CD4-positive, CD25-positive, alpha-beta regulatory T cell (primary cell): ENCODE measurements at regions not wholly inside any gene's neighbourhood (a gene's known extent, or its start where the extent isn't known, plus 50 kb on each side); places are given as distances from the start of the nearest gene placed in this dataset.

Experiments
- ATAC-seq, 2 donors: fragments of 150-1000 bp; cut with Tn5 transposase; one replicate each; pipeline ENCODE4 v1.10.0; 2021; ENCODE audit warnings: low read depth in 2 of 2, moderate number of reproducible peaks in 2 of 2, moderate library complexity in 1 of 2
- DNase-seq, 3 donors: peaks; one replicate each; pipeline versions ENCODE4 v3.0.0 to v3.0.0-alpha.2; 2012 to 2022; ENCODE audit warnings: mixed read lengths in 1 of 3
- H3K27ac ChIP-seq: one replicate; pipeline ENCODE4 v1.7.0; 2013; ENCODE audit warnings: mild to moderate bottlenecking, low read length; ENCODE audit not compliant: insufficient read depth, poor library complexity, severe bottlenecking
- H3K27me3 ChIP-seq: one replicate; pipeline ENCODE4 v1.7.0; 2013; ENCODE audit warnings: low read length; ENCODE audit not compliant: control insufficient read depth, insufficient read depth
- H3K36me3 ChIP-seq: one replicate; pipeline ENCODE4 v1.7.0; 2013; ENCODE audit warnings: mild to moderate bottlenecking, low read length, moderate library complexity; ENCODE audit not compliant: control insufficient read depth, insufficient read depth
- H3K4me1 ChIP-seq: 2 replicates; pipeline ENCODE4 v1.7.0; 2013; ENCODE audit warnings: mild to moderate bottlenecking, low read length; ENCODE audit not compliant: insufficient read depth, control insufficient read depth, poor library complexity, severe bottlenecking
- H3K4me3 ChIP-seq: one replicate; pipeline ENCODE4 v1.7.0; 2013; ENCODE audit warnings: low read depth, mild to moderate bottlenecking, low read length, moderate library complexity
- H3K9me3 ChIP-seq, 2 experiments: 1 replicate in 1 of 2; 2 replicates in 1 of 2; pipeline ENCODE4 v1.7.0; 2013; ENCODE audit warnings: low read length in 2 of 2, mild to moderate bottlenecking in 1 of 2, moderate library complexity in 1 of 2; ENCODE audit not compliant: control insufficient read depth in 2 of 2
- H3K27ac Mint-ChIP-seq, 3 donors: one replicate each; pipeline ENCODE4 v1.8.0; 2020 to 2022; ENCODE audit warnings: mild to moderate bottlenecking in 3 of 3, mixed read lengths in 3 of 3, moderate library complexity in 2 of 3
- H3K27me3 Mint-ChIP-seq: one replicate; pipeline ENCODE4 v1.8.0; 2022; ENCODE audit warnings: mild to moderate bottlenecking, mixed read lengths
- H3K36me3 Mint-ChIP-seq: one replicate; pipeline ENCODE4 v1.8.0; 2020; ENCODE audit warnings: mixed read lengths
- H3K4me1 Mint-ChIP-seq, 4 donors: one replicate each; pipeline ENCODE4 v1.8.0; 2020 to 2022; ENCODE audit warnings: mixed read lengths in 4 of 4, mild to moderate bottlenecking in 1 of 4
- H3K4me3 Mint-ChIP-seq, 4 donors: one replicate each; pipeline ENCODE4 v1.8.0; 2020 to 2022; ENCODE audit warnings: mild to moderate bottlenecking in 4 of 4, mixed read lengths in 4 of 4, moderate library complexity in 3 of 4
- H3K9me3 Mint-ChIP-seq, 7 donors: one replicate each; pipeline ENCODE4 v1.8.0; 2020 to 2022; ENCODE audit warnings: mixed read lengths in 7 of 7, mild to moderate bottlenecking in 3 of 7, moderate library complexity in 2 of 7

DNA sequence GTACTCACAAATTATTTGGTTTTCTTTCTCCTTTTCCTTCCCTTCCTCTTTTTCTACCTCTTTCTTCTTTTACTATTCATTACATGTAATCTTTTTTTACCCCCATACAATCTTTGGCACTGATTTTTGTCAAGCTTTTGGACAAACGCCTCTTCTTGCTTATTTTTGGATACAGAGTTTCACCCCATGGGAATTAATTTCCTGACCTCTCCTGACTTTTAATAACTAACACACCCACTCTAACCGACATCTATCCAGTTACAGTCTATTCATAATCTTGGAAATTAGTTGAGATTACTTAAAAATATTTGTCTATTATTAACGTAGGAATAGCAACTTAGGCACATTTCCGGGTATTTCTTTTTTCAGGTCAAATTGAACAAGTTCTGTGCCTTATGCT, 101.2 kb downstream of the HDGFL1 start:
- Histone ChIP-seq H3K27me3 (no peaks in the 10 kb centered on the region), H3K27ac (no peak overlapping the region), H3K36me3 (no peaks in the 10 kb centered on the region), H3K9me3 (no peaks in the 10 kb centered on the region), H3K4me1 (no peaks in the 10 kb centered on the region), H3K4me3 (no peak overlapping the region)
- no peak overlapping the region for H3K4me3 Mint-ChIP-seq
- no peak overlapping the region for H3K27ac Mint-ChIP-seq
- no peaks in the 10 kb centered on the region for H3K4me1 Mint-ChIP-seq
- no peak for ATAC-seq
- no peak for DNase-seq
- H3K27me3 Mint-ChIP-seq = no peaks in the 10 kb centered on the region
- no peaks in the 10 kb centered on the region for H3K36me3 Mint-ChIP-seq
- peaks cover 1 to 11% (median 2%) of the 10 kb centered on the region in 7 donors for H3K9me3 Mint-ChIP-seq

- H3K4me1 ChIP-seq = no peaks in the 10 kb centered on the region
- Mint-ChIP-seq H3K4me1 (no peaks in the 10 kb centered on the region), H3K9me3 (peaks cover 1 to 6% (median 4%) of the 10 kb centered on the region in 7 donors), H3K27me3 (no peaks in the 10 kb centered on the region), H3K4me3 (no peak overlapping the region), H3K27ac (no peak overlapping the region), H3K36me3 (no peaks in the 10 kb centered on the region)
- ATAC-seq = no peak
- H3K36me3 ChIP-seq = no peaks in the 10 kb centered on the region
- H3K4me3 ChIP-seq = no peak overlapping the region
- no peak for DNase-seq
- no peaks in the 10 kb centered on the region for H3K27me3 ChIP-seq
- H3K9me3 ChIP-seq = no peaks in the 10 kb centered on the region
- H3K27ac ChIP-seq = no peak overlapping the region
Observed at GRCh38 chr6:22673474-22673873, 104.1 kb downstream of the HDGFL1 start.

DNA sequence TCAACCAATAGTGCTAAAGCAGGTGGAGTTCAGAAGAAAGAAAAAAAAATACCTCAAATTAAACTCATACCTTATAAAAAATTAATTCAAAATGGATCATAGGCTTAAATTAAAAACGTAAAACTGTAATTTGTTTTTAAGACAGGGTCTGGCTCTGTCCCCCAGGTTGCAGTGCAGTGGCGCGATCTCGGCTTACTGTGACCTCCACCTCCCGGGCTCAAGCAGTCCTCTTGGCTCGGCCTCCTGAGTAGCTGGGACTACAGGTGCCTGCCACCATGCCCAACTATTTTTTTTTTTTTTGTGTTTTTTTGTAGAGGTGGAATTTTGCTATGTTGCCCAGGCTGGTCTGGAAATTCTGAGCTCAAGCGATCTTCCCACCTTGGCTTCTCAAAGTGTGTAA, 111.6 kb downstream of the HDGFL1 start:
- Mint-ChIP-seq H3K36me3 (no peaks in the 10 kb centered on the region), H3K4me3 (no peak overlapping the region), H3K27me3 (no peaks in the 10 kb centered on the region), H3K27ac (no peak overlapping the region), H3K4me1 (no peaks in the 10 kb centered on the region), H3K9me3 (peaks cover 0 to 7% (median 2%) of the 10 kb centered on the region in 7 donors)
- H3K36me3 ChIP-seq = no peaks in the 10 kb centered on the region
- DNase-seq (no peak), ATAC-seq (no peak)
- H3K27ac ChIP-seq = no peak overlapping the region
- H3K27me3 ChIP-seq = no peaks in the 10 kb centered on the region
- H3K4me3 ChIP-seq = no peak overlapping the region
- no peaks in the 10 kb centered on the region for H3K9me3 ChIP-seq
- no peaks in the 10 kb centered on the region for H3K4me1 ChIP-seq

- no peak for ATAC-seq
Observed at GRCh38 chr6:22681761-22682160, 112.4 kb downstream of the HDGFL1 start.

DNA sequence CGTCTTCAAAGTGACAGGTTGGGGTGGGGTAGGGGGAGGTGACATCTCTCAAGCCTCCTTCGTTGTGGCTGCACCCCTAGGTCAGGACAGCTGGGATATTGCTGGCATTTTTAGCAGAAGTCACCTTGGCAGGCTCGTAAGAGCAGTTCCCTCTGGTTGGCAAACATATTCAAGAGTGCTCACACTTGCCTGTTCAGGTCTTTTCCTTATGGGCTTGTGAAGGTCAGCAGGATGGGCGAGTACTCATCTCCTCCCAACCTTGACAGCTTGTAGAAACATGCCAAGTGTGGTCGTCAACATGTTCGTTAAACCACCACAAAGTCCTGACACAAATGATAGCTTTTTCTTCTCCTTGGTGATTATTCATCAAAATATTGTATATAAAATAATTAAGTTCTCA, 113.6 kb downstream of the HDGFL1 start:
- DNase-seq (no peak), ATAC-seq (no peak)
- H3K27ac Mint-ChIP-seq = no peak overlapping the region
- no peaks in the 10 kb centered on the region for H3K27me3 Mint-ChIP-seq
- H3K36me3 ChIP-seq = no peaks in the 10 kb centered on the region
- no peaks in the 10 kb centered on the region for H3K27me3 ChIP-seq
- H3K36me3 Mint-ChIP-seq = no peaks in the 10 kb centered on the region
- peaks cover 0 to 7% (median 2%) of the 10 kb centered on the region in 7 donors for H3K9me3 Mint-ChIP-seq
- H3K4me1 Mint-ChIP-seq = no peaks in the 10 kb centered on the region
- H3K4me3 Mint-ChIP-seq = no peak overlapping the region
- no peaks in the 10 kb centered on the region for H3K9me3 ChIP-seq
- no peak overlapping the region for H3K4me3 ChIP-seq
- H3K27ac ChIP-seq = no peak overlapping the region
- no peaks in the 10 kb centered on the region for H3K4me1 ChIP-seq

More at GRCh38 chr6:22681761-22682160, 112.4 kb downstream of the HDGFL1 start:
- H3K27me3 Mint-ChIP-seq = no peaks in the 10 kb centered on the region
- H3K4me1 Mint-ChIP-seq = no peaks in the 10 kb centered on the region
- Histone ChIP-seq H3K27me3 (no peaks in the 10 kb centered on the region), H3K4me1 (no peaks in the 10 kb centered on the region), H3K36me3 (no peaks in the 10 kb centered on the region), H3K9me3 (no peaks in the 10 kb centered on the region), H3K4me3 (no peak overlapping the region), H3K27ac (no peak overlapping the region)
- H3K9me3 Mint-ChIP-seq = peaks cover 0 to 7% (median 1%) of the 10 kb centered on the region in 7 donors
- H3K27ac Mint-ChIP-seq = no peak overlapping the region
- H3K4me3 Mint-ChIP-seq = no peak overlapping the region
- no peaks in the 10 kb centered on the region for H3K36me3 Mint-ChIP-seq
- DNase-seq = no peak

- no peak overlapping the region for H3K4me3 ChIP-seq
- ATAC-seq = no peak
- no peak overlapping the region for H3K27ac ChIP-seq
- no peaks in the 10 kb centered on the region for H3K27me3 Mint-ChIP-seq
- no peaks in the 10 kb centered on the region for H3K4me1 Mint-ChIP-seq
- no peaks in the 10 kb centered on the region for H3K9me3 ChIP-seq
- no peak overlapping the region for H3K27ac Mint-ChIP-seq
- H3K4me3 Mint-ChIP-seq = no peak overlapping the region
- DNase-seq = no peak
- H3K27me3 ChIP-seq = no peaks in the 10 kb centered on the region
- H3K36me3 Mint-ChIP-seq = no peaks in the 10 kb centered on the region
- no peaks in the 10 kb centered on the region for H3K4me1 ChIP-seq
- H3K9me3 Mint-ChIP-seq = peaks cover 0 to 9% (median 7%) of the 10 kb centered on the region in 7 donors
- H3K36me3 ChIP-seq = no peaks in the 10 kb centered on the region
Observed at GRCh38 chr6:22690446-22690845, 121.1 kb downstream of the HDGFL1 start.

DNA sequence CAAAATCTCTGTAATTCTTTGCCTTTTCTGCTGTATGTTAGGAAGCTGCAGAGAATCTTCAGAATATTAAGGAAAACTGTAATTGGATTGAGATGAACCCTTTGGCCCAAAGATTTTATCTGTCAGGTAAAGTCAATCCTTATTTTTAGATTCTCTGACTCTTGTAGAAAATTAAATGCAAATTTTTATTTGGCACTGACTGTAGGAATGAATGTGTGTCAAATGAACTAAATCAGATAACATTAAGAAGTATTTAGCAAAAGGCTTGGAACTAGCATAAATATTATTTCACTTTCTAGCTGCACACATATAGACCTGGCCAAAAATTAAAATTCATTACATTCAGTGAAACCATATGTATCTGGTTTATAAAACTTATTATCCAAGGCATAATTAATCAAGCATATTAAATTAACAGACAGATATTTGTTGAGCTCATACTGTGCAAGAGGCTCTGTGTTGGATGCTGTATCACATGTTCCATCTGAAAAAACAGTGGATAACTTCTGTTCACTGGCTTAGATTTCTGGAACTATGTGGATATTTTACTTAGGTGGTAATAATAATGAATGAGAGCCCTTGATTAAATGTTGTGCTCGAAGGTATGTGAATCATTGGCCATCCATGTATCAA, 124.8 kb downstream of the HDGFL1 start:
- no peaks in the 10 kb centered on the region for H3K9me3 ChIP-seq
- H3K36me3 Mint-ChIP-seq = no peaks in the 10 kb centered on the region
- DNase-seq = no peak
- H3K27ac Mint-ChIP-seq = no peak overlapping the region
- H3K4me1 Mint-ChIP-seq = no peaks in the 10 kb centered on the region
- no peak overlapping the region for H3K4me3 ChIP-seq
- H3K4me3 Mint-ChIP-seq = no peak overlapping the region
- no peaks in the 10 kb centered on the region for H3K36me3 ChIP-seq
- H3K4me1 ChIP-seq = no peaks in the 10 kb centered on the region
- H3K27me3 ChIP-seq = no peaks in the 10 kb centered on the region
- H3K9me3 Mint-ChIP-seq = peaks cover 0 to 9% (median 5%) of the 10 kb centered on the region in 7 donors
- H3K27me3 Mint-ChIP-seq = no peaks in the 10 kb centered on the region
- H3K27ac ChIP-seq = no peak overlapping the region
- no peak for ATAC-seq

DNA sequence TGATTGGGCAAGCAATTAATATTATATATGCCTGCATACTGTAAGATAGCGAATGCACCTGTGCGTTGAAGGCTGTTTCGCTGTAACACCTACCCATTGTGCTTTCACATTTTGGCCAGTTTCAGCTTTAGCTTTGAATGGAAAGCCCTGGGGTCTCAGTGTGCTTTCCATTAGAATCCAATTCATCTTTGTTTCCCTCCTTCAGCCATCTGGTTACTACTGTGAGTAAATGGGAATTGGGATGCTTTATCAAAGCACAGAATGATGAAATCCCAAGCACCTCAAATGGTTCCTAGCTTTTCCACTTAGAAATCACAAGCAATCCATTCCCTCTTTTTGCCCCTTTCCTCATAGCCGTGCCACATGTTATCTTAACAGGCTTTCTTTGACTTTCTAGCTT, 127.1 kb downstream of the HDGFL1 start:
- DNase-seq (no peak), ATAC-seq (no peak)
- Histone ChIP-seq H3K27ac (no peak overlapping the region), H3K27me3 (no peaks in the 10 kb centered on the region), H3K9me3 (no peaks in the 10 kb centered on the region), H3K4me1 (no peaks in the 10 kb centered on the region), H3K36me3 (no peaks in the 10 kb centered on the region), H3K4me3 (no peak overlapping the region)
- Mint-ChIP-seq H3K27me3 (no peaks in the 10 kb centered on the region), H3K4me3 (no peak overlapping the region), H3K4me1 (no peaks in the 10 kb centered on the region), H3K27ac (no peak overlapping the region), H3K9me3 (peaks cover 0 to 5% (median 0%) of the 10 kb centered on the region in 7 donors), H3K36me3 (no peaks in the 10 kb centered on the region)
